ENCODE measurements at regions not wholly inside any gene's neighbourhood (a gene's known extent, or its start where the extent isn't known, plus 50 kb on each side); places are given as distances from the start of the nearest gene placed in this dataset.

DNA sequence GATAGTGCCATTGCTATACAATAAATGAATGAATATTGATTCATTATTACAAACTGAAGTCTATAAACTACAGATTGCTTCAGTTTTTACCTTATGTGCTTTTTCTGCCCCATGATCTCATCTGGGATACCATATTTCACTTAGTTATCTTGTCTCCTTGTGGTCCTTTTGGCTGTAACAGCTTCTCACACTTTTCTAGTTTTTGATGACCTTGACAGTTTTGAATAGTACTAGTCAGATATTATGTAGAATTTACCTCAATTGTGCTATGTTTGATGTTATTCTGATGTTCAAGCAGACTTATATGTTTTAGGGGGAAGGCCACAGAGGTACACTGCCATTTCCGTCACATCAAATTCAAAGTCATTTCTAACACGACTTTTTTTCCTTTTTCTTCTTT lies 2364.3 kb upstream of the ACO1 start:
- H3K4me1 ChIP-seq, result no peaks in the 10 kb centered on the region
- no peaks in the 10 kb centered on the region for H3K36me3 ChIP-seq
- WGBS, 2 donors, result 67 to 74% methylated on average over 2 of the region's 2 CpGs
- H3K27me3 ChIP-seq, result no peaks in the 10 kb centered on the region
- no peak for TF ChIP-seq POLR2A (IDR thresholded peaks at IDR 0.05)
- TF ChIP-seq, protein P1, sequence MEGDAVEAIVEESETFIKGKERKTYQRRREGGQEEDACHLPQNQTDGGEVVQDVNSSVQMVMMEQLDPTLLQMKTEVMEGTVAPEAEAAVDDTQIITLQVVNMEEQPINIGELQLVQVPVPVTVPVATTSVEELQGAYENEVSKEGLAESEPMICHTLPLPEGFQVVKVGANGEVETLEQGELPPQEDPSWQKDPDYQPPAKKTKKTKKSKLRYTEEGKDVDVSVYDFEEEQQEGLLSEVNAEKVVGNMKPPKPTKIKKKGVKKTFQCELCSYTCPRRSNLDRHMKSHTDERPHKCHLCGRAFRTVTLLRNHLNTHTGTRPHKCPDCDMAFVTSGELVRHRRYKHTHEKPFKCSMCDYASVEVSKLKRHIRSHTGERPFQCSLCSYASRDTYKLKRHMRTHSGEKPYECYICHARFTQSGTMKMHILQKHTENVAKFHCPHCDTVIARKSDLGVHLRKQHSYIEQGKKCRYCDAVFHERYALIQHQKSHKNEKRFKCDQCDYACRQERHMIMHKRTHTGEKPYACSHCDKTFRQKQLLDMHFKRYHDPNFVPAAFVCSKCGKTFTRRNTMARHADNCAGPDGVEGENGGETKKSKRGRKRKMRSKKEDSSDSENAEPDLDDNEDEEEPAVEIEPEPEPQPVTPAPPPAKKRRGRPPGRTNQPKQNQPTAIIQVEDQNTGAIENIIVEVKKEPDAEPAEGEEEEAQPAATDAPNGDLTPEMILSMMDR (IDR thresholded peaks at IDR 0.05), result no peak
- no peak for DNase-seq
- H3K4me3 ChIP-seq, result no peak overlapping the region
- no peak overlapping the region for H3K27ac ChIP-seq
- intact Hi-C loops (cut with DNase I), result no loop called here
- no peaks in the 10 kb centered on the region for H3K9me3 ChIP-seq

DNA sequence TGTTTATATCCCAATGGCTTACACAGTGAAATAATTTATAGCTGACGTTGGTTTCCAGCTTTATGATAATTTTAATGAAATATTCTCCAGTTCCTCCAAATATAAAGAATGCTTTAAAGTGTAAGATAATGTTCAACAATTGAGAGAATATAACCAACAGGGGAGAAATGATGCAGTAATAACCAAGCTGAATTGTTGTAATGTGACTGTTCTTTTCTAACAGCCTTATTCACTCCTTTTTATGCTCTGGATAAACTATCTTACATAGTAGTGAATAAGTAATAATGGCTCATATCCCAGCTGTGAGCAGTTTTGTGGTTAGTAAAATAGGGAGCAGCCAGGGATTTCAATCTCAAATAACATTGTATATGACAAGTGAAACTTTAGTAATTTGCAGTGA lies 2348.7 kb upstream of the ACO1 start:
- Histone ChIP-seq H3K36me3 (no peaks in the 10 kb centered on the region), H3K9me3 (peaks cover 0 to 4% (median 0%) of the 10 kb centered on the region in 3 donors), H3K4me3 (no peak overlapping the region), H3K27ac (no peak overlapping the region), H3K4me1 (no peaks in the 10 kb centered on the region), H3K27me3 (no peaks in the 10 kb centered on the region)
- TF ChIP-seq, protein P1 (IDR thresholded peaks at IDR 0.05), result no peak
- no peak for TF ChIP-seq POLR2A (IDR thresholded peaks at IDR 0.05)
- intact Hi-C loops (cut with DNase I), result no loop called here
- no peak for DNase-seq
- WGBS, 2 donors, result 61 to 81% methylated on average over 1 of the region's 1 CpG

DNA sequence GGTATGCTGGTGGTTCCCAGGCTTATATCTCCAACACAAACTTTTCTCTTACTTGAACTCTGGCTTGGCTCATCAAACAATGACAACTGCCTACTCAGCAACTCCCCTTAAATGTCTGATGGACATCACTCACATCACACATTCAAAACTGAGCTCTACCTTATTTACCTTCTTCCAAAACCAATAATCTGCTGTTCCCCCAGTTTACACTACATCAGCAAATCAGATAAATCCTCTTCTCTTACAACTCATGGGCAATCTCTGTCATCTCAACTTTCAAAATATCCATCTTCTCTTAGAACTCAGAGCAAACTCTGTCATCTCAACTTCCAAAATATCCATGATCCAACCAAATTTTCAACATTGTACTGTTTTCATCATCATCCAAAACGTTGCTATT lies 2347.9 kb upstream of the ACO1 start:
- WGBS, 2 donors, result 50 to 61% methylated on average over 1 of the region's 1 CpG
- H3K36me3 ChIP-seq, result no peaks in the 10 kb centered on the region
- intact Hi-C loops (cut with DNase I), result no loop called here
- no peak overlapping the region for H3K4me3 ChIP-seq
- H3K9me3 ChIP-seq, result peaks cover 0 to 4% (median 0%) of the 10 kb centered on the region in 3 donors
- H3K27ac ChIP-seq, result no peak overlapping the region
- no peaks in the 10 kb centered on the region for H3K27me3 ChIP-seq
- no peak for TF ChIP-seq POLR2A (IDR thresholded peaks at IDR 0.05)
- TF ChIP-seq, protein P1 (IDR thresholded peaks at IDR 0.05), result no peak
- no peak for DNase-seq
- H3K4me1 ChIP-seq, result no peaks in the 10 kb centered on the region

DNA sequence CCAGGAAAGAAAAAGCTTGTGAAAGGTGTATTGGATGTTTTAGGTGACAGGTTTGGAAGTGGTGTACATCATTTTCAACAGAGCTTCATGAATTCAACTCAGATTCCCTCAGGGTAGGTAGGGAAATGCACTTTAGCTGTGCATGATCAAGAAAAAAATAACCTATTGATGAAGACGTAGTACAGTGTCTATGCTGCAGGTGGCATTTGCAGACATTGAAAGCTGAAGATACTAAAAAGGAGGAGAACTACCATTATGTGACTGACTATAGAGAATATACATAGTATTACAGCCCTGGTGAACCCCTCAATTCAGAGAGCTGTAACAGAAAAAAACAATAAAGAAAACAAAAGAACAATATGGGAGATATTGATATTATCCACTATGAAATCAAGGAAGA lies 2344.7 kb upstream of the ACO1 start:
- 21 to 58% methylated on average over 1 of the region's 1 CpG for WGBS, 2 donors

DNA sequence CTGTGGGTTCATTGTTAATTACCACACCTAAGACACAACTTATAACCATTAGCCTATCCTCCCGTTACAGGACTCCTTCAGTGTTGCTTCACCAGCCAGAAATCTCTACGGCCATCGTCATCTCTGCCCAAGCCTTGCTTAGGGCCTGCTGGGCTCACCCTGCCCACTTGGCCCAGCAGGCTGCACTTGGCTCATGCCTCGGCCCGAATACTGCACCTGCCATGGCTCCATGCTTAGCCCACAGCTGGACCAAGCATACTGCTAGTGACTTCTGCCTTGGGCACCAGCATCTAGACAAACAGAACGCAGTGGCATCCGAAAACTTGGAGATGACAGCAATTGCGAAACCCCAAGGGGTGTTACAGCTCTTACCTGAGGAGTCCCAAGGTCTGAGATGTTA lies 2336.0 kb upstream of the ACO1 start:
- no peaks in the 10 kb centered on the region for H3K9me3 ChIP-seq
- WGBS, 2 donors, result 52 to 83% methylated on average over 7 to 8 of the region's 8 CpGs
- no peak for DNase-seq
- intact Hi-C loops (cut with DNase I), result no loop called here
- no peaks in the 10 kb centered on the region for H3K4me1 ChIP-seq
- H3K27me3 ChIP-seq, result no peaks in the 10 kb centered on the region
- no peak overlapping the region for H3K27ac ChIP-seq
- TF ChIP-seq, protein P1 (IDR thresholded peaks at IDR 0.05), result no peak
- no peak for TF ChIP-seq POLR2A (IDR thresholded peaks at IDR 0.05)
- H3K36me3 ChIP-seq, result no peaks in the 10 kb centered on the region
- H3K4me3 ChIP-seq, result no peak overlapping the region

More for the DNA sequence above, 2344.7 kb upstream of the ACO1 start:
- no peaks in the 10 kb centered on the region for H3K4me1 ChIP-seq
- intact Hi-C loops (cut with DNase I), result no loop called here
- no peak overlapping the region for H3K4me3 ChIP-seq
- no peak overlapping the region for H3K27ac ChIP-seq
- H3K36me3 ChIP-seq, result no peaks in the 10 kb centered on the region
- H3K9me3 ChIP-seq, result no peaks in the 10 kb centered on the region
- TF ChIP-seq, protein P1 (IDR thresholded peaks at IDR 0.05), result no peak
- TF ChIP-seq POLR2A (IDR thresholded peaks at IDR 0.05), result no peak
- no peak for DNase-seq
- H3K27me3 ChIP-seq, result no peaks in the 10 kb centered on the region
